GM21619 (cell line): ENCODE measurements at regions not wholly inside any gene's neighbourhood (a gene's known extent, or its start where the extent isn't known, plus 50 kb on each side); places are given as distances from the start of the nearest gene placed in this dataset.

Experiments used
- ATAC-seq: cut with Tn5 transposase; IDR thresholded peaks from one replicate; pipeline ENCODE4 v1.9.1; 2021; ENCODE audit not compliant: unreplicated experiment

DNA sequence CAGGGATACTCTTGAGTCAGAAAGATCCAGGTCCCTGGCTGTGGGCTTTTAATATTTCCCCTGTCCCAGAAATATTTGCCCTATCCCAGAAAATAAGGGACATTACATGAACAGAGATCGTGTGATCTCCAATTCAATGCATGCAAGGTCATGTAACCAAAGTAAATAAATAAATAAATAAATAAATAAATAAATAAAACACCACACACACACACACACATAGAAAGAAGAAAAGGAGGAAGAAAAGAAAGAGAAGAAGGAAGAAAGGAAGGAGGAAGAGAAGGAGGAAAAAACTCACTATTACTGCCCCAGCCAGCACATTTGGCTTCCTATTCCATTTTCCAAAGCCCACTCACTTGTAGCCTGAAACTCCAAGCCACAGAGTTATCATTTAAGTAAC, 117.9 kb upstream of the CFAP20DC start:
- no peak for ATAC-seq

DNA sequence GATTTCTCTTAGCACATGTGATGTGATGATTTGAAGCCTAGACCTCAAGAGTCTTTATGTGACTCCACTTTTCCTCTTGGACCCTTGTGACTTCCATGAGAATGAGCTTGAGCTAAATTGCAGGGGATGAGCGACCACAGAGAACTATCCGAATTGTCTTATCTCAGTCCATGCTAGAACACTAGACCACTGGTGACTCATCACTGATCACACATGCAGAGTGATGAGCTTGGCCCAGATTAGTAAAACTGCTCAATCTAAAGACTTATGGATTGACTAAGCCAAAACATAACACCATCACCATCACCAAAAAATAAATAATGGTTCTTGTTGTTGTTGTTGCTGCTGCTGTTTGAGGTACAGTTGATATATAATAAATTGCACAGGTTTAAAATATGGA, 114.1 kb upstream of the CFAP20DC start:
- no peak for ATAC-seq

DNA sequence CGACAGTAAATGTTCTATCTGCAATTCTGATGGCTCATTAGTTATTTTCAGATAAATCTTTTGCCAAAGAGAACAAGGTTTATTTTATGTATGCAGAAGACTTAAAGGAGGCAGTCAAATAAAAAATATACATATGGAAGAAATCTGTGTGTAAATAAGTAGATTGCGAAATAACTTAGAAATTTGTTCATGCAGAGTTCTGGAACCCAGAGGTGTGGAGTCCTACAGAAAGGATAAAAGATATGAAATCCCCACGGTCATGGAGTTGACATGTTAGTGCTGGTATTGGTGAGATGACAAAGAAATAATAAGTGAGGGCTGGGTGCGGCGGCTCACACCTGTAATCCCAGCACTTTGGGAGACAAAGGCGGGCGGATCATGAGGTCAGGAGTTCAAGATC, 111.2 kb upstream of the CFAP20DC start:
- no peak for ATAC-seq

DNA sequence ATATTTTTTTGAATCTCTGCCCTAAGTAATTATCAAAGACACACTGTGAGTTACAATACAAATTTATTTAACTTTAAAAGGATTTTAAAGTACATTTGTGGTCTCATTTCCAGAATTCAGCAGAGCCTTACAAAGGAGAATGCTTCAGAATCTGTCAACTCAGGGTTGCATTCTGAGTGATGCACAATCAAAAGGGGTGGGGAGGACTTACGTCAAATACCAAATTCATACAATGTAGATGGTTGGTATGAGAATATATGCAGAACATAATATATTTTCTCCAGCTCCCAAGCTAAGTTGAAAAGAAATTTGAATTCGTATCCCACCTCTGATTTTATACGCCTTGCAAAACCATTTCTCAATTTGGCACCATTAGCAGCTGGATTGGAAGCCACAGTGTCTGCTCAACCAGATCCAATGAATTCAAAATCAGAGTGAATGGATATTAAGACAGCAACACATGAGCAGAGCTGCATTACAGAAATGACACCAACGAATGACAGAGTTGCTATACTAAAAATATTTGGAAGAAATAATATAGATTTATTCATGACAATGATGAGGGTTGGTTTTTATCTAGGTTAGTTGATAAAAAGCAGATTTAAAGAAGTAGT, 110.4 kb upstream of the CFAP20DC start:
- ATAC-seq, result no peak

- no peak for ATAC-seq
Observed at GRCh38 chr3:59153648-59154047, 103.8 kb upstream of the CFAP20DC start.

DNA sequence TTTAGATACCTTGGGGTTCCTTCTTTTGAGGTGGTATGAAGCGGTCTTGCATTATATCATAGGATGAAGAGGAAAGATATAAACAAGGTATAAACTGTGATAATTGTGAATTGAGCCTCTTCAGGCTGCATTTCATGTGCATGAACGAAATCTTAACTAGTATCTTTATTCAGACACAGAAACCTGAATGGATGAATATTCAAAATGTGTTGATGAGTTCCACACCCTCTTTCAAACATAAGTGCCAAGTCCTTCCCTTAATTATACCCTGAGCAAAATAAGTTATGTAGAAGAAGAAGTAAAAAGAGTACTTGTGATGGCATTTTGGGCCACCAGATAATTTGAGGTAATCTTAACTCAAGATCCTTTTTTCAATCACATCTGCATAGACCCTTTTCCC, 103.1 kb upstream of the CFAP20DC start:
- no peak for ATAC-seq

DNA sequence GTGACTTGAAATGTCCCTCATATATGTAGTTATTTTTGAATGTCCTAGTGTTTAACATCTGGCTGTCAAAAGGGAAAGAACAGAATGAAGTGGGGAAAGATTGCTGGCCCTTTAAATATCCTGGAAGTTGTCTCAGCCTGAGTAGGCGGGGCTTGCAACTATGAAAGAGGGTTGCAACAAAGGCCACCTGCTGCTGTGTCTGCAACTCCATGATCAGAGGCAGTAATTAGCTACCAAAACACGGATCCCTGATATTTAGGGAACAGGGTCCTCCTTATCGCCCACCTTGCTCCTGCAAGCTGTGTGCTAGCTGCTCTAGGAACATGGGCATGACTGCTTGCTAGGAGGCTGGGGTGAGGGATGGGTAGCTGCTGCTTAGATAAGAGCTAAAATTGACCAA, 100.2 kb upstream of the CFAP20DC start:
- no peak for ATAC-seq

DNA sequence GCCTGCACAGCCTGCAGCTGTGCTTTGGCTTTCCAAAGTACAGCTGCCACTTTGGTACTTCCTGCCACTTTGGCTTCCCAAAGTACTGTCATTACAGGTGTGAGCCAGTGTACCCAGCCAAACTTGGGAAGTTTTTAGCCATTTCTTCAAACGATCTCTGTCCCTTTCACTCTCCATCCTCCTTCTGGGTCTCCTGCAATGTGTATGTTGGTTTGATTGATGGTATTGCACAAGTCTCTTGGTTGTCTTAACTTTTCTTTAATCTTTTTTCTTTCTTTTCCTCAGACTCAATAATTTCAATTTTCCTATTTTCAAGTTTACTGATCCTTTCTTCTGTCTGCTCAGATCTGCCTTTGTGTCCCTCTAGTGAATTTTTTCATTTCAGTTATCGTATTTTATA, 99.3 kb upstream of the CFAP20DC start:
- no peak for ATAC-seq

- no peak for ATAC-seq
Observed at GRCh38 chr3:59143447-59143846, 93.6 kb upstream of the CFAP20DC start.

DNA sequence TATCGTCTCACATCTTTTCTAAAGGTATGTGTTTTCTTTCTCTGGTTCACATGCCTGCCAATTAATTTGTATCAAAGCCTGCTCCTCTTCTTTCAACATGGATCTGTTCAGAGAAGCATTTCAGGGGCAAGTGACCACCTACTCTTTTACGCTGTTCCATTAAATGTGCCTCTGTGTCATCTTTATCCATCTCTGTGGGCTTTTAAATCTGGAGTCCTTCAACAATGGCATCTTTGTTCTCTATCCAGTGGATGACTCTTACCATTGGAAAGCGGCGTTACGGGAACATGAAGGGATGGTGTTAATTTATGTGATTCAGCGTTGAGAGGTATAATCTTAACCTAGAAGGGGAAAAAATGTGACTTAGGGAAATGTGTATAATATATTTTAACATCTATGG, 92.7 kb upstream of the CFAP20DC start:
- ATAC-seq, result no peak

- ATAC-seq, result no peak
Observed at GRCh38 chr3:59138966-59139365, 89.1 kb upstream of the CFAP20DC start.

DNA sequence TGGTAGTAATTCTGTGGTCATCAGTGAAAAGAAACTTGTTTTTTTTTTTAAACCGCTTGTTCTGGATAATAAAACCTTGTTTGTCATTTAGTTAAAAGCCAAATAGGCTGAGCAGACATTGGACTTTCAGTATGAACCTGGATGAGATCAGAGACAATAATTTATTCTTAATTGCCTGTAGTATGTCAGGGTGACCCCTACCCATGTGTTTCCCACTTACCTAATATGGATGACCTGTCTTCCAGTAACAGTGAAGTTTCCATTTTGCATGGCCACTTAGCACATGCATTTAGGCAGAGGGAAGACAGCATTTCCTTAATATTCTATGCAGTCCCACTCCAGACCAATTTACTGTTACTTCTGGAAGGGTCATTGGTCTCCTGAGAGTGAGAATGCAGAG, 87.6 kb upstream of the CFAP20DC start:
- no peak for ATAC-seq

GRCh38 chr3:59136081-59136480, 86.3 kb upstream of the CFAP20DC start:
- no peak for ATAC-seq

GRCh38 chr3:59135096-59135495, 85.3 kb upstream of the CFAP20DC start:
- no peak for ATAC-seq

- ATAC-seq, result no peak
Observed at GRCh38 chr3:59133311-59133710, 83.5 kb upstream of the CFAP20DC start.

GRCh38 chr3:59131016-59131766, 81.4 kb upstream of the CFAP20DC start:
- ATAC-seq, result no peak

GRCh38 chr3:59128685-59129084, 78.9 kb upstream of the CFAP20DC start:
- ATAC-seq, result no peak

- ATAC-seq, result no peak
Observed at GRCh38 chr3:59127071-59127470, 77.2 kb upstream of the CFAP20DC start.

- no peak for ATAC-seq
Observed at GRCh38 chr3:59126446-59126845, 76.6 kb upstream of the CFAP20DC start.

DNA sequence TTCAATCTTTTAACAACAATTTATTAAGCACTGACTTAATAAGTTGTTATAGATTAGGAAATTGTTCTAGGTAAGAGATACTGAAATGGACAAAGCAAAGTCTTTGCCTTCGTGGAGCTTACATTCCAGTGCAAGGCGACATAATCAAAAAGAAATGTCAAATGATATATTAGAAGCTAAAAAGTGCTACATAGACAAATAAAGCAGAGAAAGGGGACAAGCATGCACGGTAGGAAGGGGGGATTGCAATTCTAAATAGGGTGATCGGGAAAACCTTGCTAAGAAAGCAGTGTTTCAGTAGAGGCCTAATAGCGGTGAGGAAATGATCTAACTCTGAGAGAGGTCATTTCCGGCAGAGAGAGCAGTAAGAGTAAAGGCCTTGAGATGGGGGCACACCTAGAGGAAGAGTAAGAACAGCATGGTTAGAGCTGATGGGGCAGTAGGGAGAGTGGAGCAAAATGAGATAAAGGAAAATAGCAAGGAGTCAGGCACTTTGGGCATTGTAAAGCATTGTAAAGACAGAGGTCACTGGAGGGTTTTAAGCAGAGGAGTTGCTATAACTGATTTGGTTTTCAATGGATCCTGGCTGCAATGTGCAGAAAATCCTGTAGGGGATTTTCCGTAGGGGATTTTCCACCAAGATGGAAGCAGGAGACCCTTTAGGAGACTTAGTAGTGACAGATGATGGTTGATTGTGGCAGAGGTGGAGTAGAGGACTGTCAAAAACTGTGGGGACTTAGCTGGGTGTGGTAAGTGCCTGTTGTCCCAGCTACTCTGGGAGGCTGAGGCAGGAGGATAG, 71.7 kb upstream of the CFAP20DC start:
- no peak for ATAC-seq

DNA sequence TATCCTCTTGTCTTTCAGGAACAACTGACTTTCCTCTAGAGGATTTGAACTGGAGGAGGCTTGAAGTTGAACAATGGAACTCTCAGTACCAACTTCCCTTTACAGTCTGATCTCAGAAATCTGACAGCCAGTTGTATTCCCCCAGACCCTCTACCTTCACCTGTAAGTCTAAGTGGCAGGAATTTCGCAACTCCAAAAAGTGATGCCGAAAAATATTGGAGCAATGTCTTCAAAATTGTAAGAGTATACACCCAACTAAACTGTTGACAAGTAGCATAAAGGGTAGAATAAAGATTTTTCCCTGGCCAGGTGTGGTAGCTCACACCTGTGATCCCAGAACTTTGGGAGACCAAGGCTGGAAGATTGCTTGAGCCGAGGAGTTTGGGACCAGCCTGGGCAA, 69.1 kb upstream of the CFAP20DC start:
- ATAC-seq, result no peak

- ATAC-seq, result no peak
Observed at GRCh38 chr3:59117396-59117795, 67.6 kb upstream of the CFAP20DC start.
